T-helper 2 cell treated with Interferon-gamma antibody and Interleukin-4, amounts not matched to agents 5 μg/mL and 100 μg/mL, for 36 hours (primary cell): ENCODE measurements at regions not wholly inside any gene's neighbourhood (a gene's known extent, or its start where the extent isn't known, plus 50 kb on each side); places are given as distances from the start of the nearest gene placed in this dataset.

Experiments
- DNase-seq: peaks from one replicate; pipeline ENCODE4 v3.0.0; 2021; ENCODE audit warnings: low spot score
- H3K27ac Mint-ChIP-seq: one replicate; pipeline ENCODE4 v1.8.0; 2021; ENCODE audit warnings: mild to moderate bottlenecking, mixed read lengths
- H3K27me3 Mint-ChIP-seq: one replicate; pipeline ENCODE4 v1.8.0; 2021; ENCODE audit warnings: low read depth, mixed read lengths
- H3K36me3 Mint-ChIP-seq: one replicate; pipeline ENCODE4 v1.8.0; 2021; ENCODE audit warnings: low read depth, mixed read lengths
- H3K4me1 Mint-ChIP-seq: one replicate; pipeline ENCODE4 v1.8.0; 2021; ENCODE audit warnings: low read depth, mixed read lengths
- H3K4me3 Mint-ChIP-seq: one replicate; pipeline ENCODE4 v1.8.0; 2022; ENCODE audit warnings: mild to moderate bottlenecking, moderate library complexity, mixed read lengths
- H3K9me3 Mint-ChIP-seq: one replicate; pipeline ENCODE4 v1.8.0; 2021; ENCODE audit warnings: mixed read lengths

DNA sequence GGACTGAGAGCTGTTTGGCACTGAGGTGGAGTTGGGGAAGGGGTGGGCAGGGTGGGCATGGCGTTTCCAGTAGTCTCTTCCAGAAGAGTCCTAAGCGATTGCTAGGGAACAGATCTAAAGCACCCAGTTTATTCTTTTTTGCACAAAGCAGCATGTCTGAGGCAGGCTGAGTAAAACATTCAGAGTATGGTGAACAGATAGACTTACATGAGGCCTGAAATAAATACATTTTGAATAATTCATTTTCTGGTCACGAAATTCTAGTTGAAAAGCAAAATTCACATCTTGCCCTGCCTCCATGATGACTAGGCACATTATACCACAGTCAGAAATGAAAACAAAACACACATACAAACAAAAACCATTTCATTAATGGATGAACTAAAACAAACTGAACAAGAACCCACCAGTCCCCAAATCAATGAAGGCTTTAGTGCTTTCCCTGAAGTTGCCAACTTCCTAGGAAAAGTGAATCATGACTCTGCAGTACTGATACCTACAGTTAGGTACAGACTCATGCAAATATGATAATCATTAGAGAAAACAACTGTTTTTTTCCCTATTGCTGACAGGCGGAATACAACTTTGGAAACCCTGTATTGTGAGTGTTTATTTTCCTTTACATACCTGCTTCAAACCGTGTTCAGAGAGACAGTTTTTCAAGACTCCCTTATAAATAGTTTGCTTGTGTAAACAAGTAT lies 702.9 kb upstream of the POU3F2 start:
- DNase-seq = no peak
- no peaks in the 10 kb centered on the region for H3K4me1 Mint-ChIP-seq
- no peak overlapping the region for H3K27ac Mint-ChIP-seq
- H3K4me3 Mint-ChIP-seq = no peak overlapping the region
- H3K36me3 Mint-ChIP-seq = no peaks in the 10 kb centered on the region
- no peaks in the 10 kb centered on the region for H3K9me3 Mint-ChIP-seq
- no peaks in the 10 kb centered on the region for H3K27me3 Mint-ChIP-seq

DNA sequence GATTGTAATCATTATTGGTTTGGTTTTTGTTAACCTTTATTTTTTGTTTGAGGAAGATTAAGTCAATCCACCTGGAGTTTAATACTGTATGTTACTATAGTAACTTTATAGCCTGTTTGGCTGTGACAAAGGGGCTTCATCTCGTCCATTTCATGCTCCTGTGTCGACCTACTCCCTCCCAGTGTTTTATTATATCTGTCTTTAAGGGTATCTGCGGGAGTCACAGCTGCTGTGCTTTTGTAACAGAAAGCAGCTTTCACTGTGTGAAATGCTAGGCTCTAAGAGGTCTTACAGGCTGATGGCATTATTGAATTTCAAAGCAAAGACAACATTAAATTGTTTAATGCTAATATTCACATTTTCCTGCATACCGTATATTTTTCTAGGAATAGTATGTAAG lies 698.0 kb upstream of the POU3F2 start:
- Mint-ChIP-seq H3K4me3 (no peak overlapping the region), H3K4me1 (no peaks in the 10 kb centered on the region), H3K36me3 (no peaks in the 10 kb centered on the region), H3K27me3 (no peaks in the 10 kb centered on the region), H3K9me3 (peaks cover 3% of the 10 kb centered on the region), H3K27ac (no peak overlapping the region)
- DNase-seq = no peak

DNA sequence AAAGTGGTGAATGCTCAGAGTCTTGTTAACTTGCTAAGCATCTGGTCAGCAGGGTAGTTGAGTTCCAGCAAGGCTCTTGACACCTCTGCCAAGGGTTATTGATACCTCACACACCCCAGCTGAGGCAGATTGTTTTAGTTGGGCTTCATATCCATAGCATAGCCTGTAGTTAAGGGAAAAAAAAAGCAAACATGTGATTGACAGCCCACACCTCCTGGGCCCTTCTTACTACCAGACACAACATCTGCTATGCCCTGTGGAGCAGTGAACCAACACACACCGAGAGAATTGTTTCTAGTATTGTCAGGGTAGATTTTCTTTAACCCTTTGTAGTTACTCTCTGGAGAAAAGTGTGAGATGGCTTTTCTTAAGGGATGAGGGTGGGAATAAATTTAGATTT lies 697.0 kb upstream of the POU3F2 start:
- DNase-seq = no peak
- Mint-ChIP-seq H3K27ac (no peak overlapping the region), H3K9me3 (peaks cover 11% of the 10 kb centered on the region), H3K27me3 (no peaks in the 10 kb centered on the region), H3K4me3 (no peak overlapping the region), H3K4me1 (no peaks in the 10 kb centered on the region), H3K36me3 (no peaks in the 10 kb centered on the region)

DNA sequence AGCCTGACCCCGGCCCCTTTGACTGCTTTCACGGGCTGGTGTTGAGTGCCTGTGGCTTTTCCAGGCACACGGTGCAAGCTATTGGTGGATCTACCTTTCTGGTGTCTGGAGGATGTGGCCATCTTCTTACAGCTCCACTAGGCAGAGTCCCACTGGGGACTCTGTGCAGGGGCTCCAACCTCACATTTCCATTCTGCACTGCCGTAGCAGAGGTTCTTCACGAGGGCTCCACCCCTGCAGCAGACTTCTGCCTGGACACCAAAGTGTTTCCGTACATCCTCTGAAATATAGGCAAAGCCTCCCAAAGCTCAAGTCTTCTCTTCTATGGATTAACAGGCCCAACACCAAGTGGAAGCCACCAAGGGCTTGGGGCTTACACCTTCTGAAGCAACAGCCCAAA lies 691.5 kb upstream of the POU3F2 start:
- H3K4me1 Mint-ChIP-seq = no peaks in the 10 kb centered on the region
- H3K27ac Mint-ChIP-seq = no peak overlapping the region
- no peak for DNase-seq
- H3K9me3 Mint-ChIP-seq = peaks cover 26% of the 10 kb centered on the region
- no peak overlapping the region for H3K4me3 Mint-ChIP-seq
- H3K27me3 Mint-ChIP-seq = no peaks in the 10 kb centered on the region
- H3K36me3 Mint-ChIP-seq = no peaks in the 10 kb centered on the region

DNA sequence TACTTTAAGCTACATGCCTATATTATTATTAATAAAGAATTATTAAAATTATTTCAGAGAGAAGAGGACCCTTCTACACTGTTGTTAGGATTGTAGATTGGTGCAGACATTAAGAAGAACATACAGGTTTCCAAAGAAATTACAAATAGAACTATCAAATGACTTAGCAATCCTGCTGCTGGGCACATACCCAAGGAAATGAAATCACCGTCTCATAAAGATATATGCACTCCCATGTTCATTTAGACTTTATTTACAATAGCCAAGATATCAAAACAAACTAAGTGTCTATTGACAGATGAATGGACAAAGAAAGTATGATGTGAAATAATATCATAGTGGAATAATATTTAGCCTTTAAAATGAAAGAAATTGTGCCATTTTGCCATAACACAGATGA lies 687.7 kb upstream of the POU3F2 start:
- DNase-seq = no peak
- Mint-ChIP-seq H3K9me3 (peaks cover 25% of the 10 kb centered on the region), H3K36me3 (no peaks in the 10 kb centered on the region), H3K27ac (no peak overlapping the region), H3K27me3 (no peaks in the 10 kb centered on the region), H3K4me3 (no peak overlapping the region), H3K4me1 (no peaks in the 10 kb centered on the region)

DNA sequence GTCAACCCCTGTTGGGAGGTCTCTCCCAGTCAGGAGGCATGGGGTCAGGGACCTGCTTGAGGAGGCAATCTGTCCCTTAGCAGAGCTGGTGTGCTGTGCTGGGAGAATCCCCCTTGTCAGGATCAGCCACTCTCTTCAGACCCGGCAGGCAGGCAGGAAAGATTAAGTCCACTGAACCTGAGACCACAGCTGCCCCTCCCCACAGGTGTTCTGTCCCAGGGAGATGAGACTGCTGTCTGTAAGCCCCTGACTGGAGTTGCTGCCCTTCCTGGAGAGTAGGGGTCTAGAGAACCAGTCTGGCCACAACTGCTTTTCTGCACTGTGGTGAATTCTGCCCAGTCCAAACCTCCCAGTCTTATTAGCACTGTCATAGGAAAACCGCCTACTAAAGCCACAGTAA lies 677.8 kb upstream of the POU3F2 start:
- no peak for DNase-seq
- Mint-ChIP-seq H3K27me3 (no peaks in the 10 kb centered on the region), H3K36me3 (no peaks in the 10 kb centered on the region), H3K9me3 (peaks cover 17% of the 10 kb centered on the region), H3K4me3 (no peak overlapping the region), H3K27ac (no peak overlapping the region), H3K4me1 (no peaks in the 10 kb centered on the region)

DNA sequence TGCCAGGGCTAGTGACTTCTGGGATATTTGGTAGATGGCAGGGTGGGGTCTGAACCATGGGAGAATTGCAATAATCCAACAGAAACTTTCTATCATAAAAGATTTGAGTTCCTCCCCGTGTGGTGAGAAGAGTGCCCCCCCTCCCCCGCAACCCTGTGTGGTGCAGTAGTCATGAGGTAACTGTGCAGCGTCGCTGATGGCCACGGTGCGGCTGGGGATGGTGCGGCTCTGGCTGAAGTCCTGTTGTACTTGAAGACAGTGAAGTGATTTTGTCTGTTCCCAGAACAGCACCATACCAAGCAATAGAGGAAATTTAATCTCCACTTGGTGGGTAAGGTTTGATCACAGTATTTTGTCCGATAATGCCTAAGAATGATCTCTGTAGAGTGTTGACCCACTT lies 654.8 kb upstream of the POU3F2 start:
- Mint-ChIP-seq H3K27me3 (no peaks in the 10 kb centered on the region), H3K36me3 (no peaks in the 10 kb centered on the region), H3K4me3 (no peak overlapping the region), H3K9me3 (peaks cover 7% of the 10 kb centered on the region), H3K4me1 (no peaks in the 10 kb centered on the region), H3K27ac (no peak overlapping the region)
- no peak for DNase-seq

DNA sequence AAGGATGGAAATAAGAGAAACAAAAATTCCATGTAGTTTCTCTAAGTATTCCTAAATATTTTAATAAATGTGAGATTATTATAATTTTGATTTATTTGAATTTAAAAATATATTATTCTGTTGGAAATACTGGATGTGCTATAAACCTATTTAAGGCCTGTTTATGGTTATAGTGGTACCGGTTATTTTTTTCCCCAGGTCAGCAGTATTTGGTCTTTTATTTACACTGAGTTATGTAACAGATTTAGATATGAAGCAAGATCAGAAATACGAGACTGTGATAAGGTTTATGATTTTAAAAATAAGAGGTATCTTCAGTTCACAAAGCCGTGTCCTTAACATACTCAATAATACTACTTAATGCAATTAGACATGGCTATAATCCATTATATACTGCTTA lies 634.3 kb upstream of the POU3F2 start:
- DNase-seq = no peak
- no peaks in the 10 kb centered on the region for H3K4me1 Mint-ChIP-seq
- H3K9me3 Mint-ChIP-seq = no peaks in the 10 kb centered on the region
- H3K36me3 Mint-ChIP-seq = no peaks in the 10 kb centered on the region
- H3K27ac Mint-ChIP-seq = no peak overlapping the region
- H3K27me3 Mint-ChIP-seq = no peaks in the 10 kb centered on the region
- no peak overlapping the region for H3K4me3 Mint-ChIP-seq

DNA sequence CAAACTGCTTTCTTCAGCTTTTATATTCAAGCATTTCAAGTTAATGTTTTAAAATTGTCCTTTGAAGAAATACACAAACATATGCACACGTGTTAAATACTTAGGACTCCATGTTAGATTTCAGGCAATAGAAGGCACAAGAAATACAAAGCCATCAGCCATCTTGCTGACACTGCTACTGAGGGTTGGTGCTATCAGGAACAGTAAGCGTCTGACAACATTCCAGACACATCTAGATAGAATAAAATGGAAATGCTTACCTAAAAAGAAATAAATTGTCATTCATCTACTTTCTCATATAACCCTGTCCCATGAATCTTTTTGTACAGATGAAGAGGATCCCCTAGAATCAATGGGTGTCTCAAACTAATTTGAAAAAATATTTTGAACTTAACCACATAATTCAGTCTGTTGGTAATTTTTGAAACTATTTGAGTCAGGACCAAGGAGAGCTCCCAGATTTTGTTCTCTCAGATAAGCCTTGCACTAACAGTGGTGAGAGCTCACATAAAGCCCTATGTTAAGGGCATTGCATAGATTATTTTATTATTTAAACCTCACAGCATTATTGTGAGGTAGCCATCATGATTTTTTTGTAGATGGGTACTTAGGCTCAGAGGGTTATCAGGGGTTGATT lies 631.1 kb upstream of the POU3F2 start:
- Mint-ChIP-seq H3K27ac (no peak overlapping the region), H3K36me3 (no peaks in the 10 kb centered on the region), H3K4me1 (no peaks in the 10 kb centered on the region), H3K9me3 (no peaks in the 10 kb centered on the region), H3K27me3 (no peaks in the 10 kb centered on the region), H3K4me3 (no peak overlapping the region)
- no peak for DNase-seq

DNA sequence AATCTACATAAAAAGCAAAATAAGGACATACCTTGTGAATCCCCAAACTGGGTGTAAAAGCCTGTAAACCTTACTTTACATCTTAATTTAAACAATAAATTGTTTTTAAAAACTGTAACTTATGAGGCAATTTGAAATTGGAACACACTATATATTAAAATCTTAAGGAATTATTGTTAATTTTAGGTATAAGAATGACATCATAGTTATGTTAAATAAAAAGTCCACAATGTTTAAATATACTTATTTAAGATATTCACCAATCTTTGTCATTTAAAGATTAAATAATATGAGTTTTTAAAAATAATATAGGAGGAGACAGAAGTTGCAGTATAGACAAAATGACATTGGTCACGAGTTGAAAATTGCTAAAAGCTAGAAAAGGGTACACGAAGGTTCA lies 621.9 kb upstream of the POU3F2 start:
- Mint-ChIP-seq H3K4me1 (no peaks in the 10 kb centered on the region), H3K27me3 (no peaks in the 10 kb centered on the region), H3K36me3 (no peaks in the 10 kb centered on the region), H3K9me3 (no peaks in the 10 kb centered on the region), H3K4me3 (no peak overlapping the region), H3K27ac (no peak overlapping the region)
- no peak for DNase-seq

DNA sequence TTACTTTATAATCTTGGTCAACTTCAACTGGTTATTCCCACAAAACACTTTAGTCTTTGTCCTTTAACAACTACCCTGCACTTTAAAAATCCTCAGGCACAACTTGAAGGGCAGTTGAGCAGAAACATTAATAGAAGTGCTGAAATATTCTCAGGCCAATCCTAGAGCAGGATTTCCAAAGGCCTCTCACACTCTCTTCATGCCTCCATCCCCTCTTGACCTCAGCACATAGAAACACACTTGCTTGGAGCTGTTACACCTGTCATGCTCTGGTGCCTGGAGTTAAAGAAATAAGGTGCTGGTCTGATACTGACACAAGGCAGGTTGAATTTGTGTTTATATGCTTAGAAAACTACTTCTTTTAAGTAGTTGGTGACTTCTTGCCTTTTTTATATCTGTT lies 618.8 kb upstream of the POU3F2 start:
- Mint-ChIP-seq H3K27ac (no peak overlapping the region), H3K9me3 (no peaks in the 10 kb centered on the region), H3K4me1 (no peaks in the 10 kb centered on the region), H3K27me3 (no peaks in the 10 kb centered on the region), H3K4me3 (no peak overlapping the region), H3K36me3 (no peaks in the 10 kb centered on the region)
- DNase-seq = no peak

DNA sequence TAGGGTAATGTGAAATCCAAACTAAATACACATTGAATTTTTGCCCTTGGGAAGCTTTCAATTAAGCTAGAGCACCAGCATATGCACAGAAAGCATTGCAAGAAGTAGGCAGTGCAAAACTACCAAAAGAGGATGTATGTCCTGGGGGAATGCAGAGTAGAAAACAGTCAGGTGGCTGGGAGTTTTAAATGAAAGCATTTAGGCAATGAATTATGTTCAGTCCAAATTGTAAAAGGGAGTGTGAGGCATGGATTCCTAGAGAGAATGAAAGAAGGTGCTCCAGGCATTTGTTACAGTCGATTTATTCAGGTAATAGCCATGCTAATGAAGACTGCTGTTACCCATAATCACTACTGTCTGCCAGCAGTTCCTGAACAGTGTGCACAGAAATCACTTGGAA lies 604.1 kb upstream of the POU3F2 start:
- Mint-ChIP-seq H3K27ac (no peak overlapping the region), H3K4me1 (no peaks in the 10 kb centered on the region), H3K4me3 (no peak overlapping the region), H3K36me3 (no peaks in the 10 kb centered on the region), H3K27me3 (no peaks in the 10 kb centered on the region), H3K9me3 (peaks cover 11% of the 10 kb centered on the region)
- DNase-seq = no peak

DNA sequence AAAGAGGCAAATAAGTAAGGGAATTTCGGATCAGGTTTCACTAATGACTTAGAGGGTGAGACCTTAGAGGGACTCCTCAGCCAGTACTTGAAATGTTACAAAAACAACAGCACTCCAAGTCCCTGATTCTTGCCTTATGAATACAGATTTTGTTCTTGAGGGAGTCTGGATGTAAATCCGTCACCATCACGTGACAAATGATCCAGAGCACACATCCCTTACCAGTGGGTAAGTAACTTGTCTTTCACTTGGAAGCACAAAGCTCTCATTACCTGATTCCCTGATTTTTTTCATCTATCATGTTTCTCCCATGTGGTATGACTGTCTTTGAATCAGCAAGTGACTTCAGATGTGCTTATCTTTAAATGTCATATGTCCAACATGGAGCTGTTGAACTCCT lies 595.3 kb upstream of the POU3F2 start:
- Mint-ChIP-seq H3K36me3 (no peaks in the 10 kb centered on the region), H3K27me3 (no peaks in the 10 kb centered on the region), H3K4me3 (no peak overlapping the region), H3K4me1 (no peaks in the 10 kb centered on the region), H3K27ac (no peak overlapping the region), H3K9me3 (peaks cover 16% of the 10 kb centered on the region)
- no peak for DNase-seq

DNA sequence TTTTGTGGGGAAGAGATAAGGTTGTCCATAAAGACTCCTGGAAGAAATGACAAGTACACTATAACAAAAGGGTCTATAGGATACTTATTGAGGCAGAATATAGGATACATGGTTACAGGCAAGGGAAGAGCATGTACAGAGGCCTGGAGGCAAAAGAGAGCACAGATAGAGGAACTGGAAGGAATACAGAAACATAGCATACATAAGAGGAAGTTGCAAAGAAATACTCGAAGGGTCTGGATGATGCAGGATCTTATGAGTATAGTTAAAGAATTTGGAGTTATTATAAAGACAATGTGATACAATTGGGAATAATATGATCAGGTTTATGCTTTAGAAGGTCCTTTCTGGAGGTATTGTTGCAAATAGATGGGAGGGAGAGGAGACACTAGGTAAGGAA lies 592.7 kb upstream of the POU3F2 start:
- no peaks in the 10 kb centered on the region for H3K27me3 Mint-ChIP-seq
- no peaks in the 10 kb centered on the region for H3K9me3 Mint-ChIP-seq
- DNase-seq = no peak
- H3K27ac Mint-ChIP-seq = no peak overlapping the region
- H3K36me3 Mint-ChIP-seq = no peaks in the 10 kb centered on the region
- H3K4me3 Mint-ChIP-seq = no peak overlapping the region
- H3K4me1 Mint-ChIP-seq = no peaks in the 10 kb centered on the region

DNA sequence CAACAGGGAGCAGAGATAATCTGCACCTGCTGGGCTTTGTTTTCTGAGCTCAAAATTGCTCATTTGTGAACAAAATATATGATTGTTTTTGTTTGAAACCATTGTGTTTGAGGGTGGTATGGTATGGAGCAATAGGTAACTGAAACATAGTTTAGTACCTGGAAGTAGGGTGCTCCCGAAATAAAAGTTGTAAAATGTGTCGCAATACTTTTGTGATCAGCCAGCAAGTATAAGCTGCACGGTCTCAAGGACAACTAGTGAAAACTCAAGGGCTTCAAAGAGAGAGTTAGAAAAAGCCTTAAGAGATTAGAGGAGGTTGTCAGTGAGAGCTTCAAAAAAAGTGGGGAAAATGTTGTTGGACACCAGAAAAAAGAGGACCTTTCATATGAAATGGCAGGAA lies 579.8 kb upstream of the POU3F2 start:
- Mint-ChIP-seq H3K27me3 (no peaks in the 10 kb centered on the region), H3K4me3 (no peak overlapping the region), H3K27ac (no peak overlapping the region), H3K36me3 (no peaks in the 10 kb centered on the region), H3K9me3 (no peaks in the 10 kb centered on the region), H3K4me1 (no peaks in the 10 kb centered on the region)
- DNase-seq = no peak
